Ishikawa (cell line): ENCODE measurements at regions not wholly inside any gene's neighbourhood (a gene's known extent, or its start where the extent isn't known, plus 50 kb on each side); places are given as distances from the start of the nearest gene placed in this dataset.

Experiments
- CEBPB ChIP-seq: IDR thresholded peaks from 2 replicates; pipeline ENCODE4 v1.6.1; 2012
- CREB1 ChIP-seq: IDR thresholded peaks from 2 replicates; pipeline ENCODE4 v1.6.1; 2012; ENCODE audit warnings: low read depth
- EGR1 ChIP-seq: IDR thresholded peaks from 2 replicates; pipeline ENCODE4 v1.6.1; 2012
- EP300 ChIP-seq: IDR thresholded peaks from 2 replicates; pipeline ENCODE4 v1.6.1; 2012; ENCODE audit warnings: borderline replicate concordance
- FOXM1 ChIP-seq: IDR thresholded peaks from 2 replicates; pipeline ENCODE4 v1.6.1; 2012; ENCODE audit warnings: low read depth, borderline replicate concordance
- MAX ChIP-seq: IDR thresholded peaks from 2 replicates; pipeline ENCODE4 v1.6.1; 2012
- NFIC ChIP-seq: IDR thresholded peaks from 2 replicates; pipeline ENCODE4 v1.6.1; 2012
- RAD21 ChIP-seq: IDR thresholded peaks from 2 replicates; pipeline ENCODE4 v1.6.1; 2012; ENCODE audit warnings: low read depth
- REST ChIP-seq: IDR thresholded peaks from 2 replicates; pipeline ENCODE4 v1.6.1; 2012; ENCODE audit warnings: low read depth, mild to moderate bottlenecking
- TAF1 ChIP-seq: IDR thresholded peaks from 2 replicates; pipeline ENCODE4 v1.6.1; 2012; ENCODE audit warnings: low read depth, mild to moderate bottlenecking
- TCF12 ChIP-seq: IDR thresholded peaks from 2 replicates; pipeline ENCODE4 v1.6.1; 2012; ENCODE audit warnings: low read depth
- TEAD4 ChIP-seq: IDR thresholded peaks from 2 replicates; pipeline ENCODE4 v1.6.1; 2012
- YY1 ChIP-seq: IDR thresholded peaks from 2 replicates; pipeline ENCODE4 v1.6.1; 2012; ENCODE audit warnings: low read depth
- ZBTB7A ChIP-seq: IDR thresholded peaks from 2 replicates; pipeline ENCODE4 v1.6.1; 2012; ENCODE audit warnings: low read depth

- TF ChIP-seq YY1 (no peak), REST (no peak), MAX (no peak), RAD21 (no peak), TCF12 (no peak), EP300 (no peak), TEAD4 (no peak), ZBTB7A (no peak), CREB1 (no peak), EGR1 (no peak), FOXM1 (no peak), CEBPB (no peak), NFIC (no peak), TAF1 (no peak)
Measured at GRCh38 chr3:124227150-124227630, 235.3 kb upstream of the ROPN1 start.
